Retina (tissue), 1 donor: ENCODE measurements at regions not wholly inside any gene's neighbourhood (a gene's known extent, or its start where the extent isn't known, plus 50 kb on each side); places are given as distances from the start of the nearest gene placed in this dataset.
"Not testable (repeated sequence)": the region's sequence is repeated elsewhere in the genome, so short reads cannot be mapped to it uniquely, and the experiment has no call there.

ENCODE experiments used
- DNase-seq: peaks from one replicate; pipeline ENCODE4 v3.0.0-alpha.2; 2016

GRCh38 chr22:22785316-22786065 lies 102.1 kb upstream of the IGLL5 start:
- DNase-seq = no peak

GRCh38 chr22:22786301-22787115 lies 101.1 kb upstream of the IGLL5 start:
- no peak for DNase-seq

GRCh38 chr22:22787151-22787550 lies 100.5 kb upstream of the IGLL5 start:
- DNase-seq = no peak

GRCh38 chr22:22787786-22788459 lies 99.7 kb upstream of the IGLL5 start:
- peak; percentile 51 for DNase-seq

GRCh38 chr22:22788460-22789037 lies 99.1 kb upstream of the IGLL5 start:
- no peak for DNase-seq

- no peak for DNase-seq
Measured at GRCh38 chr22:22789233-22789921, 98.2 kb upstream of the IGLL5 start.

GRCh38 chr22:22789922-22790845 lies 97.4 kb upstream of the IGLL5 start:
- no peak for DNase-seq

- DNase-seq = no peak
Measured at GRCh38 chr22:22791438-22792181, 96.0 kb upstream of the IGLL5 start.

GRCh38 chr22:22792205-22792786 lies 95.3 kb upstream of the IGLL5 start:
- DNase-seq = not testable (repeated sequence)

- not testable (repeated sequence) for DNase-seq
Measured at GRCh38 chr22:22795639-22796038, 92.0 kb upstream of the IGLL5 start.

- no peak for DNase-seq
Measured at GRCh38 chr22:22796724-22797123, 90.9 kb upstream of the IGLL5 start.

- no peak for DNase-seq
Measured at GRCh38 chr22:22798232-22798616, 89.4 kb upstream of the IGLL5 start.

- DNase-seq = no peak
Measured at GRCh38 chr22:22798716-22799115, 88.9 kb upstream of the IGLL5 start.

- DNase-seq = no peak
Measured at GRCh38 chr22:22799561-22799960, 88.1 kb upstream of the IGLL5 start.

- no peak for DNase-seq
Measured at GRCh38 chr22:22800716-22801115, 86.9 kb upstream of the IGLL5 start.

- DNase-seq = no peak
Measured at GRCh38 chr22:22802339-22802970, 85.2 kb upstream of the IGLL5 start.

GRCh38 chr22:22803285-22803853 lies 84.2 kb upstream of the IGLL5 start:
- no peak for DNase-seq

GRCh38 chr22:22810018-22810427 lies 77.6 kb upstream of the IGLL5 start:
- peak; percentile 47 for DNase-seq

GRCh38 chr22:22810471-22810870 lies 77.1 kb upstream of the IGLL5 start:
- no peak for DNase-seq
